ENCODE measurements at regions not wholly inside any gene's neighbourhood (a gene's known extent, or its start where the extent isn't known, plus 50 kb on each side); places are given as distances from the start of the nearest gene placed in this dataset.

GRCh38 chr9:115790520-115790919, 363.1 kb upstream of the PAPPA start:
- H3K9me3 ChIP-seq (ENCODE audit: control insufficient read depth, low read depth, low read length), result no peaks in the 10 kb centered on the region
- H3K27ac ChIP-seq (ENCODE audit: control insufficient read depth, insufficient read depth, low read length), result no peak overlapping the region
- TF ChIP-seq CTCF (optimal IDR thresholded peaks at IDR 0.05 in 1 of 3, IDR thresholded peaks at IDR 0.05 in 1 of 3, conservative IDR thresholded peaks at IDR 0.05 in 1 of 3; ENCODE audit: extremely low read depth in 1 of 3, insufficient read depth in 2 of 3, low read length in 3 of 3) (no peak), EZH2 (IDR thresholded peaks at IDR 0.05; ENCODE audit: low read length) (no peak)
- H3K36me3 ChIP-seq (ENCODE audit: control insufficient read depth in 2 of 2, extremely low read depth in 1 of 2, insufficient read depth in 2 of 2, low read length in 2 of 2), result no peaks in the 10 kb centered on the region
- no peaks in the 10 kb centered on the region for H3K9me1 ChIP-seq (ENCODE audit: control insufficient read depth, extremely low read depth, insufficient read depth, low read length)
- H3K4me2 ChIP-seq (ENCODE audit: control insufficient read depth, extremely low read depth, insufficient read depth, low read depth, low read length), result no peak overlapping the region
- dilution Hi-C loops (cut with MboI; ENCODE audit: extremely low pct_ligation_motif_present, low sequenced_read_pairs), result no loop called here
- no peaks in the 10 kb centered on the region for H4K20me1 ChIP-seq (ENCODE audit: control insufficient read depth, extremely low read depth, insufficient read depth, low read length)
- no peak for DNase-seq (ENCODE audit: low read depth, low spot score)
- H2AFZ ChIP-seq (ENCODE audit: control insufficient read depth, low read length), result no peak overlapping the region
- H3K4me3 ChIP-seq (ENCODE audit: control insufficient read depth in 2 of 3, extremely low read depth in 1 of 3, insufficient read depth in 2 of 3, low read depth in 1 of 3, low read length in 3 of 3), result no peak overlapping the region
- no peak overlapping the region for H3K9ac ChIP-seq (ENCODE audit: control insufficient read depth, extremely low read depth, insufficient read depth, low read length)
- no peaks in the 10 kb centered on the region for H3K79me2 ChIP-seq (ENCODE audit: control insufficient read depth, insufficient read depth, low read length)
- no peaks in the 10 kb centered on the region for H3K4me1 ChIP-seq (ENCODE audit: control insufficient read depth, extremely low read depth, insufficient read depth, low read length)
- FAIRE-seq, result no peak
- no peaks in the 10 kb centered on the region for H3K27me3 ChIP-seq (ENCODE audit: control insufficient read depth, extremely low read depth, insufficient read depth, low read length)

GRCh38 chr9:115794921-115795475, 358.6 kb upstream of the PAPPA start:
- H3K36me3 ChIP-seq (ENCODE audit: control insufficient read depth in 2 of 2, extremely low read depth in 1 of 2, insufficient read depth in 2 of 2, low read length in 2 of 2), result no peaks in the 10 kb centered on the region
- no peak overlapping the region for H3K27ac ChIP-seq (ENCODE audit: control insufficient read depth, insufficient read depth, low read length)
- TF ChIP-seq EZH2 (IDR thresholded peaks at IDR 0.05; ENCODE audit: low read length), result no peak
- TF ChIP-seq CTCF (optimal IDR thresholded peaks at IDR 0.05 in 1 of 3, IDR thresholded peaks at IDR 0.05 in 1 of 3, conservative IDR thresholded peaks at IDR 0.05 in 1 of 3; ENCODE audit: extremely low read depth in 1 of 3, insufficient read depth in 2 of 3, low read length in 3 of 3), result no peak
- H3K4me2 ChIP-seq (ENCODE audit: control insufficient read depth, extremely low read depth, insufficient read depth, low read depth, low read length), result no peak overlapping the region
- no peak for FAIRE-seq
- no peak overlapping the region for H2AFZ ChIP-seq (ENCODE audit: control insufficient read depth, low read length)
- no peaks in the 10 kb centered on the region for H3K27me3 ChIP-seq (ENCODE audit: control insufficient read depth, extremely low read depth, insufficient read depth, low read length)
- dilution Hi-C loops (cut with MboI; ENCODE audit: extremely low pct_ligation_motif_present, low sequenced_read_pairs), result no loop called here
- no peaks in the 10 kb centered on the region for H3K9me3 ChIP-seq (ENCODE audit: control insufficient read depth, low read depth, low read length)
- H3K9me1 ChIP-seq (ENCODE audit: control insufficient read depth, extremely low read depth, insufficient read depth, low read length), result no peaks in the 10 kb centered on the region
- H3K9ac ChIP-seq (ENCODE audit: control insufficient read depth, extremely low read depth, insufficient read depth, low read length), result no peak overlapping the region
- H4K20me1 ChIP-seq (ENCODE audit: control insufficient read depth, extremely low read depth, insufficient read depth, low read length), result no peaks in the 10 kb centered on the region
- H3K4me1 ChIP-seq (ENCODE audit: control insufficient read depth, extremely low read depth, insufficient read depth, low read length), result no peaks in the 10 kb centered on the region
- H3K4me3 ChIP-seq (ENCODE audit: control insufficient read depth in 2 of 3, extremely low read depth in 1 of 3, insufficient read depth in 2 of 3, low read depth in 1 of 3, low read length in 3 of 3), result no peak overlapping the region
- no peaks in the 10 kb centered on the region for H3K79me2 ChIP-seq (ENCODE audit: control insufficient read depth, insufficient read depth, low read length)
- no peak for DNase-seq (ENCODE audit: low read depth, low spot score)
